SK-N-SH treated with all-trans-retinoic acid at 6 μM for 48 hours (cell line): ENCODE measurements at regions not wholly inside any gene's neighbourhood (a gene's known extent, or its start where the extent isn't known, plus 50 kb on each side); places are given as distances from the start of the nearest gene placed in this dataset.

ENCODE experiments used
- CREB5 ChIP-seq: fragments of 250-450 bp; sonication (Bioruptor Pico); IDR thresholded peaks from 2 replicates; pipeline ENCODE4 v1.5.1; 2020; ENCODE audit warnings: low read depth, mild to moderate bottlenecking, moderate library complexity
- CSDC2 ChIP-seq: fragments of 250-450 bp; sonication (Bioruptor Pico); IDR thresholded peaks from 2 replicates; pipeline ENCODE4 v1.5.0; 2020; ENCODE audit warnings: mild to moderate bottlenecking, moderate library complexity
- CSRNP3 ChIP-seq: fragments of 250-450 bp; sonication (Bioruptor Pico); IDR thresholded peaks from 2 replicates; pipeline ENCODE4 v1.5.1; 2021; ENCODE audit warnings: mild to moderate bottlenecking, moderate library complexity
- ESRRG ChIP-seq: fragments of 250-450 bp; sonication (Bioruptor Pico); IDR thresholded peaks from 2 replicates; pipeline ENCODE4 v1.6.1; 2021; ENCODE audit warnings: mild to moderate bottlenecking
- GLIS3 ChIP-seq: fragments of 250-450 bp; sonication (Bioruptor Pico); IDR thresholded peaks from 2 replicates; pipeline ENCODE4 v1.5.0; 2020; ENCODE audit warnings: mild to moderate bottlenecking, moderate library complexity
- OSR1 ChIP-seq: fragments of 250-450 bp; sonication (Bioruptor Pico); IDR thresholded peaks from 2 replicates; pipeline ENCODE4 v1.8.0; 2022; ENCODE audit warnings: moderate library complexity, mild to moderate bottlenecking, inconsistent platforms
- PATZ1 ChIP-seq: fragments of 250-450 bp; sonication (Bioruptor Pico); IDR thresholded peaks from 2 replicates; pipeline ENCODE4 v1.8.0; 2020; ENCODE audit warnings: mild to moderate bottlenecking, moderate library complexity, borderline replicate concordance
- TCF4 ChIP-seq: fragments of 250-450 bp; sonication (Bioruptor Pico); IDR thresholded peaks from 2 replicates; pipeline ENCODE4 v1.8.0; 2021; ENCODE audit warnings: mild to moderate bottlenecking, moderate library complexity, borderline replicate concordance
- ZFP3 ChIP-seq: fragments of 250-450 bp; sonication (Bioruptor Pico); IDR thresholded peaks from 2 replicates; pipeline ENCODE4 v1.5.0; 2020; ENCODE audit warnings: mild to moderate bottlenecking, moderate library complexity
- ZFP30 ChIP-seq: fragments of 450-650 bp; formaldehyde crosslinking; IDR thresholded peaks from 2 replicates; pipeline ENCODE4 v1.5.0; 2022; ENCODE audit warnings: mild to moderate bottlenecking, moderate library complexity
- ZNF8 ChIP-seq: fragments of 450-650 bp; formaldehyde crosslinking; IDR thresholded peaks from 2 replicates; pipeline ENCODE4 v1.5.0; 2020; ENCODE audit warnings: mild to moderate bottlenecking, moderate library complexity

GRCh38 chr9:113818391-113818790 is 57.7 kb upstream of the ZNF618 start:
- TF ChIP-seq GLIS3 (CRISPR knock-in tag) (no peak), CREB5 (no peak), ZNF8 (CRISPR knock-in tag) (no peak), CSRNP3 (CRISPR knock-in tag) (no peak), PATZ1 (CRISPR knock-in tag) (no peak), ESRRG (CRISPR knock-in tag) (no peak), ZFP30 (no peak), CSDC2 (CRISPR knock-in tag) (no peak), TCF4 (CRISPR knock-in tag) (no peak), ZFP3 (no peak), OSR1 (CRISPR knock-in tag) (no peak)
